Karpas-422 (cell line): ENCODE measurements at regions not wholly inside any gene's neighbourhood (a gene's known extent, or its start where the extent isn't known, plus 50 kb on each side); places are given as distances from the start of the nearest gene placed in this dataset.

Experiments
- DNase-seq: peaks from one replicate; pipeline ENCODE4 v3.0.0-alpha.2; 2015
- H2AFZ ChIP-seq: fragments of 200-600 bp; sonication (generic); 2 replicates; pipeline ENCODE4 v1.6.1; 2014; ENCODE audit warnings: antibody characterized with exemption, low read length, mixed read lengths
- H3K27ac ChIP-seq: fragments of 200-600 bp; sonication (generic); 2 replicates; pipeline ENCODE4 v1.5.1; 2014; ENCODE audit warnings: mild to moderate bottlenecking, low read length, moderate library complexity
- H3K27me3 ChIP-seq: fragments of 200-600 bp; sonication (generic); 2 replicates; pipeline ENCODE4 v1.6.1; 2014; ENCODE audit warnings: low read length, mixed read lengths
- H3K36me3 ChIP-seq: fragments of 200-600 bp; sonication (generic); 2 replicates; pipeline ENCODE4 v1.6.1; 2014; ENCODE audit warnings: low read length, mixed read lengths; ENCODE audit not compliant: insufficient read depth
- H3K4me1 ChIP-seq: fragments of 200-600 bp; sonication (generic); 2 replicates; pipeline ENCODE4 v1.6.1; 2014; ENCODE audit warnings: mild to moderate bottlenecking, low read length, mixed read lengths
- H3K4me2 ChIP-seq: fragments of 200-600 bp; sonication (generic); 2 replicates; pipeline ENCODE4 v1.6.1; 2014; ENCODE audit warnings: low read length, low read depth, mild to moderate bottlenecking; ENCODE audit not compliant: poor library complexity, severe bottlenecking
- H3K4me3 ChIP-seq: fragments of 200-600 bp; sonication (generic); 2 replicates; pipeline ENCODE4 v1.5.1; 2014; ENCODE audit warnings: mild to moderate bottlenecking, antibody characterized with exemption, low read length, mixed read lengths
- H3K79me2 ChIP-seq: fragments of 200-600 bp; sonication (generic); 2 replicates; pipeline ENCODE4 v1.6.1; 2014; ENCODE audit warnings: mild to moderate bottlenecking, low read length, mixed read lengths
- H3K9ac ChIP-seq: fragments of 200-600 bp; sonication (generic); 2 replicates; pipeline ENCODE4 v1.6.0; 2014; ENCODE audit warnings: low read length
- H3K9me2 ChIP-seq: fragments of 200-600 bp; sonication (generic), shearing (Covaris generic); replicated peaks from 2 replicates; pipeline ENCODE4 v1.6.0; 2014; ENCODE audit warnings: mild to moderate bottlenecking, low read length, moderate library complexity; ENCODE audit not compliant: insufficient read depth
- H3K9me3 ChIP-seq: fragments of 300-700, 200-600 bp; sonication (generic); 2 replicates; pipeline ENCODE4 v1.6.1; 2014; ENCODE audit warnings: low read length, mixed read lengths
- H4K20me1 ChIP-seq: fragments of 200-600 bp; sonication (generic); 2 replicates; pipeline ENCODE4 v1.6.1; 2014; ENCODE audit warnings: mild to moderate bottlenecking, antibody characterized with exemption, low read length, low read depth; ENCODE audit not compliant: insufficient read depth

DNA sequence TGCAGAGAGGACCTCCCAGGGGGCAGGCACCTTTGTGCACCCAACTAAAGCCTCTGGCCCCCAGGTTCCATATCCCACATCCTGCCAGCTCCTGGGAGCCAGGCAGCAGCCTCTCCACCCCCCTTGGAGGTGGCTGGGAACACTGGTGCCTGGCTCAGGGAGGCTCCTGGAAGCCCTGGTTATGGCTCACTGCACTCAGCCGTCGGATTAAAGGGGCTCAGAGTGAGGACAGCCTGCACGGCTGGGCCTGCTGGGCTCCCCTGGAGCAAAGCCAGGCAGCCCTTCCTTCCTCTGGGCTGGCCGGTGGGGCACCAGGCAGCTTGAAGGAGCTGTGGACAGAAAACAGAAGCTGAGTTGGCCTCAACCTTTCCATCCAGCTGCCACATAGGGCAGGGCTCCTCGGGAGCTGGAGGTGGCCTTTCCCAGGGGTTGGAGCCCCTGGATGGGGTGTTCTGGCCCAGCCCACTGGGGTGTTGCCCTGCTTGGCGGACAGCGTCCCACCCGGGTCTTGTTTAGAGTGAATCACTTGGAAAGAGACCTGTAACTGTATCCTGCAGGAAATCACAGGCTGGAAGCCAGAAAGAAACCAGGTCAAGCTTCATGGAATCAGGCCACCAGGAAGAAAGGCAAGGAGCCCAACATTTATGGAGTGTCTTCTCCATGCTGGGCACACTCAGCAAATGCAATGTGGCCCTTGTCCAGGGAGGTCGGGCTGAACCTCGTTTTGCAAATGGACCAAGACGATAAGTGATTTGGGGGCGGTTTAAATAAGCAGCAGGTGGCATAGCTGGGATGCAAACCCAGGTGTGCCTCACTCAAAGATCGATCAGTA lies 253.3 kb downstream of the SOX9 start:
- peaks cover 24% of the 10 kb centered on the region for H3K4me1 ChIP-seq
- H3K36me3 ChIP-seq: no peaks in the 10 kb centered on the region
- no peaks in the 10 kb centered on the region for H3K79me2 ChIP-seq
- no peaks in the 10 kb centered on the region for H3K27me3 ChIP-seq
- no peak overlapping the region for H3K9ac ChIP-seq
- DNase-seq: no peak
- no peaks in the 10 kb centered on the region for H3K9me2 ChIP-seq
- no peaks in the 10 kb centered on the region for H3K9me3 ChIP-seq
- 0 out of 2 replicates have a peak, but pooled peaks cover 3% of the 10 kb centered on the region for H4K20me1 ChIP-seq
- H2AFZ ChIP-seq: no peak overlapping the region
- H3K4me2 ChIP-seq: no peak overlapping the region
- H3K27ac ChIP-seq: no peak overlapping the region
- H3K4me3 ChIP-seq: no peak overlapping the region

DNA sequence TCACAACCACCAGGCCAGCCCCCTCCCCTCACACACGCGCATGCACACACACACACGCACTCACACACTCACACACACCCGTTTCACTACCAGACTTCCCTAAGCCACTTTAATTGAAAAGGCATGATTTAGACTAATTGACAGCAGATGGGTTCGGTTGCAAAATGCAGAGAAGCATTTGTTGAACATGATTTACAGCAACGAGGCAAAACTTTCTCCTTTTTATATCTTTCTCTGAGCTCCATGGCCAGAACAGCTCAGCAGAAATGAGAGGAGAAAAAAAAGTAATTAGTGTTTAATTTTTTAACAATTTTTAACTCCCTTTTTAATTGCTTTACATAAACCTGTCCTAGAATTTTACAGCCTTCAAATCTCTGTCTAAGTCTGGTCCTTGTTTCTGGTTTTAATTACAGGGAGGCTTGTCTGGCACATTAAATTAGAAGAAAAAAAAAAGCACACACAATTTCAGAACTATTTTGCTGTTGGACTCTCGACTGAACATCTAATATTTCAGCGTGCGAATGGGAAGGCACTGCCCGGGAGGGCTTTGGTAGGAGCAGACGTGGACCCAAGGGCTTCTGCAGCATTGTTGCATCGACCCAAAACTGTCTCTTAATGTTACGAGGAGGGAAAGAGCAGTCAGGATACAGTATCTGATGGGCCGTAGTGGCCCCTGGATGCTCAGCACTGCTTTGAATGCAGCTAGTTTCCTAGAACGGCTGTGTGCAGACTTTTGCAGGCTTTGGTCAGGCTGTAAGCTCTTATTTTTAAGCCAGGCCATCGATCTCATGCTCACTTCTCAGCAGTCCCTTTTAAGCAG lies 255.9 kb downstream of the SOX9 start:
- no peak overlapping the region for H3K27ac ChIP-seq

DNA sequence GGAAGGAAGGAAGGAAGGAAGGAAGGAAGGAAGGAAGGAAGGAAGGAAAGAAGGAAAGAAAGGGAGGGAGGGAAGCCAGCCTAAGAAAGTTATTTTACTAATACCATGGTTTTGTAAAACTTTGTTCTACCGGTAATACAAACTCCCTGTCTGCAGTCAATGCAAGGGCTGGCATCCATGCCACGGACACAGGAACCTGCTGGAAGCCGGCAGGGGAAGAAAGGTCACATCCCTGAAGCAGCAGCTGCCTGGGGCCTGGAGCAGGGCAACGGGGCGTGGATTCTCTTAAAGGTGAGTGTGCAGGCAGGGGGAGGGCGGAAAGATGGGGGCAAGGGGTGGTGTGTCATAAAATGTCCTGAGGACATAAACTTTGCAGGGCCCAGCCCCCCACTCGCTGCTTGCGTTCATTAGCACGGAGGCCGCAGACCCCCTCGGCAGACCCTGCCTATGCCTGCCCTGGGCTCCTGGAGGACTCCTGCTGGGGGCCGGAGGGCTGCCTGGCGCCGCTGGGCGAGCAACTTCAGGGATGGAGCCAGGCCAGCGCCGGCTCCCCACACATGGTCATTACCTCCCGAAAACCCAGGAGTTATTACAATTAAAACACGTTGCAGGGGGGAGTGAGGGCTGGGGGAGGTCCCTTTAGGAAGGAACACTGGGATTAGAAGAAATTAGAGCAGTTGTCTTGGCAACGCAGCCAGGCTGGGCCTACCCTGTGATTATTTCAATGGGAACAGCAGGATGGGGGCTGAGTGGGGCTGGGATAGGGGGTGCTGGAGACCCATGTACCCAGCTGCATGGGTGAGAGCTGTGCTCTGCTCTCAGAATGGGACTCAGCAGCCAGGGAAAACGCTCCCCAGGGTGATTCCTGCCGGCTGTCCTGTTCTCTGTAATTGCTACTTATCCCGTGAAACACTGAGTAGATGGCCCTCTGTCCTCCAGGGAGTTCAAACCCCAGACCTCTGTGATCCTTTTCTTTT lies 257.9 kb downstream of the SOX9 start:
- H3K36me3 ChIP-seq: no peaks in the 10 kb centered on the region
- H3K9me3 ChIP-seq: no peaks in the 10 kb centered on the region
- no peaks in the 10 kb centered on the region for H3K27me3 ChIP-seq
- H4K20me1 ChIP-seq: 0 out of 2 replicates have a peak, but pooled peaks cover 3% of the 10 kb centered on the region
- H3K79me2 ChIP-seq: no peaks in the 10 kb centered on the region
- H3K4me1 ChIP-seq: peaks cover 31% of the 10 kb centered on the region
- no peak overlapping the region for H3K27ac ChIP-seq
- no peaks in the 10 kb centered on the region for H3K9me2 ChIP-seq
- no peak overlapping the region for H3K4me2 ChIP-seq
- H3K4me3 ChIP-seq: no peak overlapping the region
- no peak overlapping the region for H3K9ac ChIP-seq
- DNase-seq: no peak
- no peak overlapping the region for H2AFZ ChIP-seq

More for the DNA sequence above, 255.9 kb downstream of the SOX9 start:
- H3K79me2 ChIP-seq: no peaks in the 10 kb centered on the region
- no peak for DNase-seq
- no peak overlapping the region for H3K4me2 ChIP-seq
- H2AFZ ChIP-seq: no peak overlapping the region
- H3K27me3 ChIP-seq: no peaks in the 10 kb centered on the region
- H3K9ac ChIP-seq: no peak overlapping the region
- H3K9me3 ChIP-seq: no peaks in the 10 kb centered on the region
- H4K20me1 ChIP-seq: 0 out of 2 replicates have a peak, but pooled peaks cover 3% of the 10 kb centered on the region
- H3K9me2 ChIP-seq: no peaks in the 10 kb centered on the region
- no peaks in the 10 kb centered on the region for H3K36me3 ChIP-seq
- no peak overlapping the region for H3K4me3 ChIP-seq
- peaks cover 28% of the 10 kb centered on the region for H3K4me1 ChIP-seq

DNA sequence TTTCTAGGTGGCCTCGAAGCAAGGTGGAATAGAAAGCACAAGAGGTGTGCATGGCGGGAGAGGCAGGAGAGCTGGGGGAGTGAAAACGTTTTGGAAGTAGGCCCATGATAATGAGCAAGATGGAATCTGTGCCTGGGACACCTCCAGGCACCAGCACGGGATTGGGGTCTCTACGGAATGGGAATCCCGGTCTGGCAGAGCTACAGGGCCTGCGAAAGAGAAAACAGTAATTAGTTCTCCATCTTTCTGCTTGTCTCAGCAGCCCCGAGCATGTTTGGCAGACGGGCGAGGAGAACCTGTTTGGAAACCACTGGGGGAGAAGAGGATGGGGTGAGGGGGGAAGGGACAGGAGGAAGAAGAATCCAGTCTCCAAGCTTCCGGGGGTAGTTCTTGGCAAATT lies 258.7 kb downstream of the SOX9 start:
- H3K79me2 ChIP-seq: no peaks in the 10 kb centered on the region
- H2AFZ ChIP-seq: no peak overlapping the region
- no peak overlapping the region for H3K4me3 ChIP-seq
- H3K4me1 ChIP-seq: peaks cover 23% of the 10 kb centered on the region
- no peak overlapping the region for H3K4me2 ChIP-seq
- no peak for DNase-seq
- H3K9ac ChIP-seq: no peak overlapping the region
- no peaks in the 10 kb centered on the region for H4K20me1 ChIP-seq
- no peaks in the 10 kb centered on the region for H3K27me3 ChIP-seq
- no peaks in the 10 kb centered on the region for H3K9me2 ChIP-seq
- no peak overlapping the region for H3K27ac ChIP-seq
- no peaks in the 10 kb centered on the region for H3K9me3 ChIP-seq
- H3K36me3 ChIP-seq: no peaks in the 10 kb centered on the region

DNA sequence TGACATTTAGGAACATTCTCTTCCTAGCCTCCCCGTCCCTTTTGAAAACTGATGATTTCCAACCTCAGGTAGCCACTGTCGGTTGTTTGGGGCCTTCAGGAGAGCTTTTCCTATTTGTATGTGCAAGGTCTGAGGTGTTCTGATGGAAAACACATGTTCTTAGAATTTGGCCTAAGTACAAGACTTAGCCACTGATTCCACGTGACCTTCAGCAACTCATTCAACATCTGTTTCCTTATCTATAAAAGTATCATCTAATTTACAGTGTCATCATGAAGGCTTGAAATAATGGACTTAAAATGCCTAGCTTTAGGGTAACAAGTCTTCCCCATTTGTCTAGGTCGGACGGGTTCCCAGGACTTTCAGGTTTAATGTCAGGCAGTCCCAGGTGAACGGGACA lies 259.3 kb downstream of the SOX9 start:
- Histone ChIP-seq H3K4me1 (peaks cover 18% of the 10 kb centered on the region), H3K9me3 (no peaks in the 10 kb centered on the region), H3K9ac (no peak overlapping the region), H3K9me2 (no peaks in the 10 kb centered on the region), H3K79me2 (no peaks in the 10 kb centered on the region), H3K27me3 (no peaks in the 10 kb centered on the region), H4K20me1 (no peaks in the 10 kb centered on the region), H3K4me3 (no peak overlapping the region), H2AFZ (no peak overlapping the region), H3K4me2 (no peak overlapping the region), H3K27ac (no peak overlapping the region), H3K36me3 (no peaks in the 10 kb centered on the region)
- DNase-seq: no peak

DNA sequence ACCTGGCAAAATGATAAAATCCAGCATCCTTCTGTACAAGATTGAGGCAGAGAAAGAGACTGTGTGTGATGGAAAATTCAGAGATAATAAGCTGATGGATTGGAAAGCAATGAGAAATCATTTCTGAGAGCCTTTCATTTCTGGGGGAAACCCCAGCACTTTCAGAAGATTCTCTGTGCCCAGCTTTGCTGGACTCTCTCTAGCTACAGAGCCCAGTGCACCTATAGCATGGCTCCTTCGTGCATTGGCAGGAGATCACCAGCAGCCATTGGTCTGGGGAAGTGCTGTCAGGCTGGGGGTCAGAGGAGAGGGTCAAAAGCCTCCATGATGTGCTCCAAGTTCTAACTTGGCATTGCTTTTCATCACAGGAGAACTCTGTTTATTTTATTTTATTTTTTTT lies 259.9 kb downstream of the SOX9 start:
- peaks cover 16% of the 10 kb centered on the region for H3K4me1 ChIP-seq

DNA sequence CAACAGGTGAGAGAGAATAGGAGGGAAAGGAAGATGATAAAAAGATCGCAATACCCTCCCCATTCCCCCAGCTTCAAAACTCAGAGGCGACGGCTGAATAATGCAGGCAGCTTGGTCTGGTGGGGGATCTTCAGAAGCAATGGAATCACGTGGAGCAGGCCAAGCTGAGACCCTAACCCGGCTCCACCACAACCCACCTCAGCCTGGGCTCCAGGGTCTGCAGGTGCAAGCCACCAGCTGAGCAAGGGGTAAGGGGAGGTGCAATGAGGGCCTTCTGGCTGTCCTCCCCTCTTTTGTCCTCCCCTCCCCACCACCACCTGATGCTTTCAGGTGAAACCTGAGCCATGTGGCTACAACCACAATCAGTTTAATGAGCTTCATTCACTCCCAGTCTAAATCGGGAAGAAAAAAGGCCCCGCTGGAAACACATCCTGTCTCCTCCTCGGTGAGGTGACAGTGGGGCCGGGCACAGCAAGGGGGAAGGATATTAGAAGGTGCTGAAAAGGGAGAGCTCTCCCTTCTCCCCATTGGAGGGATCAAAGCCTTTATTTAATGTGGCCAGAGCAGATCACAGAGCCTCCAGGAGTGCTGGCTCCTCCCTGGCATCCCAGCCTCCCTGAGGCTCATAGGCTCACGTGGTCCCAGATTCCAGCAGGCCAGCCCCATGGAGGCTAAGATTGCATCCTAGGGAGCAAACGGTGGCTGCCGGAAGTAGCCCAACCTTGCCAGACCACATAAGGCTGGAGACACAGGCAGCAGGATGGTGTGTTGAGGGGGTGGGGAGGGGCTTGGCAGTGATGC lies 261.0 kb downstream of the SOX9 start:
- H3K4me2 ChIP-seq: peak overlapping the region; percentile 17
- H3K36me3 ChIP-seq: no peaks in the 10 kb centered on the region
- no peaks in the 10 kb centered on the region for H4K20me1 ChIP-seq
- H3K4me1 ChIP-seq: peaks cover 23% of the 10 kb centered on the region
- DNase-seq: no peak
- no peak overlapping the region for H3K27ac ChIP-seq
- H3K9me3 ChIP-seq: no peaks in the 10 kb centered on the region
- no peak overlapping the region for H3K9ac ChIP-seq
- no peaks in the 10 kb centered on the region for H3K27me3 ChIP-seq
- no peak overlapping the region for H3K4me3 ChIP-seq
- H3K9me2 ChIP-seq: no peaks in the 10 kb centered on the region
- H3K79me2 ChIP-seq: no peaks in the 10 kb centered on the region
- H2AFZ ChIP-seq: no peak overlapping the region

More for the DNA sequence above, 259.9 kb downstream of the SOX9 start:
- Histone ChIP-seq H3K27ac (no peak overlapping the region), H3K9me3 (no peaks in the 10 kb centered on the region), H3K36me3 (no peaks in the 10 kb centered on the region), H3K9ac (no peak overlapping the region), H4K20me1 (no peaks in the 10 kb centered on the region), H3K4me2 (no peak overlapping the region), H3K9me2 (no peaks in the 10 kb centered on the region), H3K79me2 (no peaks in the 10 kb centered on the region), H3K27me3 (no peaks in the 10 kb centered on the region), H3K4me3 (no peak overlapping the region), H2AFZ (no peak overlapping the region)
- no peak for DNase-seq
